ENCODE measurements at regions not wholly inside any gene's neighbourhood (a gene's known extent, or its start where the extent isn't known, plus 50 kb on each side); places are given as distances from the start of the nearest gene placed in this dataset.

- peak in 1 of 4 donors; percentile 10 for TF ChIP-seq EP300 (IDR thresholded peaks at IDR 0.05)
- TF ChIP-seq CTCF (IDR thresholded peaks at IDR 0.05) = no peak
- TF ChIP-seq POLR2A (IDR thresholded peaks at IDR 0.05) = no peak
Measured at GRCh38 chr7:25849500-25850184, 302.4 kb upstream of the NFE2L3 start.

All from sigmoid colon (tissue), 4 donors.